H9 (cell line): ENCODE measurements at regions not wholly inside any gene's neighbourhood (a gene's known extent, or its start where the extent isn't known, plus 50 kb on each side); places are given as distances from the start of the nearest gene placed in this dataset.

Experiments used
- DNase-seq: peaks from one replicate; pipeline ENCODE4 v3.0.0-alpha.2; 2017
- H2AFZ ChIP-seq: one replicate; pipeline ENCODE4 v1.6.1; 2013; ENCODE audit warnings: mild to moderate bottlenecking, low read length, control low read depth, moderate library complexity
- H2AK5ac ChIP-seq: 2 replicates; pipeline ENCODE4 v1.6.1; 2013; ENCODE audit warnings: low read length, control low read depth, mixed read lengths; ENCODE audit not compliant: insufficient read length
- H2BK120ac ChIP-seq: one replicate; pipeline ENCODE4 v1.6.1; 2013; ENCODE audit warnings: low read depth, mild to moderate bottlenecking, low read length, control low read depth, inconsistent platforms; ENCODE audit not compliant: poor library complexity, severe bottlenecking
- H2BK12ac ChIP-seq: 2 replicates; pipeline ENCODE4 v1.6.1; 2013; ENCODE audit warnings: low read length, control low read depth, mixed read lengths, low read depth; ENCODE audit not compliant: insufficient read length
- H2BK15ac ChIP-seq: 2 replicates; pipeline ENCODE4 v1.6.1; 2013; ENCODE audit warnings: low read depth, low read length, control low read depth
- H2BK20ac ChIP-seq: one replicate; pipeline ENCODE4 v1.6.1; 2013; ENCODE audit warnings: low read depth, mild to moderate bottlenecking, low read length, control low read depth, inconsistent platforms; ENCODE audit not compliant: poor library complexity, severe bottlenecking
- H2BK5ac ChIP-seq: 2 replicates; pipeline ENCODE4 v1.6.1; 2013; ENCODE audit warnings: low read length, control low read depth, mixed read lengths; ENCODE audit not compliant: insufficient read length
- H3K14ac ChIP-seq: 2 replicates; pipeline ENCODE4 v1.6.1; 2013; ENCODE audit warnings: low read length, control low read depth; ENCODE audit not compliant: insufficient read depth
- H3K18ac ChIP-seq: 2 replicates; pipeline ENCODE4 v1.6.1; 2013; ENCODE audit warnings: low read depth, mild to moderate bottlenecking, mixed read lengths, low read length, control low read depth; ENCODE audit not compliant: insufficient read length
- H3K23ac ChIP-seq: 2 replicates; pipeline ENCODE4 v1.6.1; 2013; ENCODE audit warnings: low read length, control low read depth, mixed read lengths, low read depth; ENCODE audit not compliant: insufficient read length
- H3K23me2 ChIP-seq: 2 replicates; pipeline ENCODE4 v1.6.1; 2013; ENCODE audit warnings: low read depth, mild to moderate bottlenecking, mixed read lengths, low read length, control low read depth; ENCODE audit not compliant: insufficient read length, poor library complexity, severe bottlenecking
- H3K27ac ChIP-seq: 2 replicates; pipeline ENCODE4 v1.5.1; 2013; ENCODE audit warnings: low read length, control low read depth, mixed read lengths, low read depth; ENCODE audit not compliant: insufficient read length
- H3K27me3 ChIP-seq: 2 replicates; pipeline ENCODE4 v1.6.1; 2013; ENCODE audit warnings: low read length, control low read depth, inconsistent platforms; ENCODE audit not compliant: insufficient read depth
- H3K4ac ChIP-seq: 2 replicates; pipeline ENCODE4 v1.6.1; 2013; ENCODE audit warnings: low read depth, mild to moderate bottlenecking, control low read depth, inconsistent platforms, low read length, moderate library complexity
- H3K4me1 ChIP-seq: 2 replicates; pipeline ENCODE4 v1.6.1; 2013; ENCODE audit warnings: low read length, control low read depth, inconsistent platforms; ENCODE audit not compliant: insufficient read depth
- H3K4me2 ChIP-seq: 2 replicates; pipeline ENCODE4 v1.6.1; 2013; ENCODE audit warnings: low read length, control low read depth, mixed read lengths; ENCODE audit not compliant: insufficient read length, insufficient read depth
- H3K56ac ChIP-seq: 2 replicates; pipeline ENCODE4 v1.6.1; 2013; ENCODE audit warnings: low read depth, mild to moderate bottlenecking, mixed read lengths, low read length, control low read depth; ENCODE audit not compliant: insufficient read length
- H3K79me1 ChIP-seq: 2 replicates; pipeline ENCODE4 v1.6.1; 2013; ENCODE audit warnings: low read depth, mild to moderate bottlenecking, moderate library complexity, low read length, control low read depth, inconsistent platforms; ENCODE audit not compliant: insufficient read depth, poor library complexity, severe bottlenecking
- H3K79me2 ChIP-seq: 2 replicates; pipeline ENCODE4 v1.6.1; 2013; ENCODE audit warnings: low read length, control low read depth, inconsistent platforms; ENCODE audit not compliant: insufficient read depth
- H3K9ac ChIP-seq: 2 replicates; pipeline ENCODE4 v1.6.1; 2013; ENCODE audit warnings: low read length, control low read depth, mixed read lengths; ENCODE audit not compliant: insufficient read length; ENCODE audit errors: extremely low read depth
- H3K9me3 ChIP-seq: one replicate; pipeline ENCODE4 v1.6.1; 2013; ENCODE audit warnings: low read depth, low read length, inconsistent platforms; ENCODE audit not compliant: control insufficient read depth
- H3T11ph ChIP-seq: one replicate; pipeline ENCODE4 v1.6.1; 2013; ENCODE audit warnings: mild to moderate bottlenecking, low read length, control low read depth, inconsistent platforms
- H4K20me1 ChIP-seq: one replicate; pipeline ENCODE4 v1.6.1; 2013; ENCODE audit not compliant: control insufficient read depth, insufficient read length, insufficient read depth
- H4K5ac ChIP-seq: 2 replicates; pipeline ENCODE4 v1.6.1; 2013; ENCODE audit warnings: low read depth, mild to moderate bottlenecking, mixed read lengths, low read length, control low read depth; ENCODE audit not compliant: insufficient read length
- H4K8ac ChIP-seq: replicated peaks from 2 replicates; pipeline ENCODE4 v1.6.1; 2013; ENCODE audit warnings: low read length, control low read depth, mixed read lengths, low read depth; ENCODE audit not compliant: insufficient read length
- H4K91ac ChIP-seq: 2 replicates; pipeline ENCODE4 v1.6.1; 2013; ENCODE audit warnings: low read depth, mild to moderate bottlenecking, moderate library complexity, mixed read lengths, low read length, control low read depth; ENCODE audit not compliant: insufficient read length
- H3K27ac Mint-ChIP-seq, 3 experiments: 2 replicates in 2 of 3; 3 replicates in 1 of 3; pipeline ENCODE4 v1.8.0; 2020 to 2021; ENCODE audit warnings: mixed read lengths in 3 of 3, mild to moderate bottlenecking in 1 of 3, moderate library complexity in 1 of 3
- H3K27me3 Mint-ChIP-seq: 2 replicates; pipeline ENCODE4 v1.8.0; 2021; ENCODE audit warnings: low read depth, mild to moderate bottlenecking, moderate library complexity, mixed read lengths
- H3K36me3 Mint-ChIP-seq, 3 experiments: 2 replicates in 2 of 3; 3 replicates in 1 of 3; pipeline ENCODE4 v1.8.0; 2020 to 2021; ENCODE audit warnings: low read depth in 3 of 3, mixed read lengths in 3 of 3; ENCODE audit not compliant: insufficient read depth in 1 of 3
- H3K4me1 Mint-ChIP-seq, 2 experiments: 2 replicates each; pipeline ENCODE4 v1.8.0; 2020; ENCODE audit warnings: mixed read lengths in 2 of 2
- H3K4me3 Mint-ChIP-seq, 2 experiments: 2 replicates in 1 of 2; 3 replicates in 1 of 2; pipeline ENCODE4 v1.8.0; 2020 to 2021; ENCODE audit warnings: mild to moderate bottlenecking in 2 of 2, mixed read lengths in 2 of 2, moderate library complexity in 1 of 2
- H3K9me3 Mint-ChIP-seq, 2 experiments: 2 replicates in 1 of 2; 3 replicates in 1 of 2; pipeline ENCODE4 v1.8.0; 2020; ENCODE audit warnings: mild to moderate bottlenecking in 2 of 2, mixed read lengths in 2 of 2, moderate library complexity in 1 of 2
- WGBS: extraction: QIAGEN DNeasy Blood & Tissue Kit; methylation state at CpG from one replicate; pipeline ENCODE4 v1.1.7; 2013; ENCODE audit warnings: missing lambda C conversion rate, low lambda C conversion rate, mixed read lengths; ENCODE audit not compliant: insufficient read length; ENCODE audit errors: extremely low coverage; 5-methylcytosine and 5-hydroxymethylcytosine counted together
- TF ChIP-seq, protein P1 (sequence below): fragments of 200-600 bp; sonication (generic); conservative IDR thresholded peaks from 3 replicates; pipeline ENCODE4 v1.8.0; 2021; ENCODE audit warnings: antibody characterized with exemption, mild to moderate bottlenecking

DNA sequence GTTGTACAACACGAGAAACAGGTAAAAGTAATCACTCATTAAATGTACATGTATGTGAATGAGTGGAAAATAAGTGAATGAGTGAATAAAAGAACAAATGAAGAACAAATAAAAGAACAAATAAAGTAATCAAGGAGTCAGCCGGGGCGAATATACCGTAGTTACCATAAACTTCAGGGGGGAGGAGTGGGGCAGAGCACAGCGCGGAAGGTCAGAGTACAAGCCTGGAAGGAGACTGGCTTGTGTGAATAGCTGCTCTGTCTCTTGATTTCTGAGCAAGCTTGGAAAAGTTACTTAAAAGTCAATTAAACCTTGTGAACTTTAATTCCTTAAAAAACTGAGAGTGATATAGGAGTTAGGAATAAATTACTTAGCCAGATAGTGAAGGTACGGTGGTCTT lies 466.5 kb upstream of the CNTN4 start:
- no peak overlapping the region for H2BK120ac ChIP-seq
- no peak overlapping the region for H3K4me3 Mint-ChIP-seq
- no peak overlapping the region for H3T11ph ChIP-seq
- no peak overlapping the region for H3K18ac ChIP-seq
- H3K79me1 ChIP-seq = no peaks in the 10 kb centered on the region
- 0 out of 7 replicates have a peak overlapping the region, but pooled peaks of 1 of the 3 experiments have one; percentile 14 for H3K27ac Mint-ChIP-seq
- no peaks in the 10 kb centered on the region for H4K20me1 ChIP-seq
- H3K4me1 Mint-ChIP-seq = peaks cover 4 to 8% of the 10 kb centered on the region in 2 experiments; a peak in 3 of 4 replicates
- H2BK15ac ChIP-seq = no peak overlapping the region
- H3K9me3 Mint-ChIP-seq = no peaks in the 10 kb centered on the region
- H3K4me2 ChIP-seq = no peak overlapping the region
- H3K27ac ChIP-seq = no peak overlapping the region
- no peak overlapping the region for H4K8ac ChIP-seq
- no peaks in the 10 kb centered on the region for H3K79me2 ChIP-seq
- no peaks in the 10 kb centered on the region; the same call in 1 of the 2 replicates for H3K27me3 Mint-ChIP-seq
- H3K56ac ChIP-seq = no peak overlapping the region
- H3K9ac ChIP-seq = no peak overlapping the region
- H3K23ac ChIP-seq = no peak overlapping the region
- TF ChIP-seq, protein P1, sequence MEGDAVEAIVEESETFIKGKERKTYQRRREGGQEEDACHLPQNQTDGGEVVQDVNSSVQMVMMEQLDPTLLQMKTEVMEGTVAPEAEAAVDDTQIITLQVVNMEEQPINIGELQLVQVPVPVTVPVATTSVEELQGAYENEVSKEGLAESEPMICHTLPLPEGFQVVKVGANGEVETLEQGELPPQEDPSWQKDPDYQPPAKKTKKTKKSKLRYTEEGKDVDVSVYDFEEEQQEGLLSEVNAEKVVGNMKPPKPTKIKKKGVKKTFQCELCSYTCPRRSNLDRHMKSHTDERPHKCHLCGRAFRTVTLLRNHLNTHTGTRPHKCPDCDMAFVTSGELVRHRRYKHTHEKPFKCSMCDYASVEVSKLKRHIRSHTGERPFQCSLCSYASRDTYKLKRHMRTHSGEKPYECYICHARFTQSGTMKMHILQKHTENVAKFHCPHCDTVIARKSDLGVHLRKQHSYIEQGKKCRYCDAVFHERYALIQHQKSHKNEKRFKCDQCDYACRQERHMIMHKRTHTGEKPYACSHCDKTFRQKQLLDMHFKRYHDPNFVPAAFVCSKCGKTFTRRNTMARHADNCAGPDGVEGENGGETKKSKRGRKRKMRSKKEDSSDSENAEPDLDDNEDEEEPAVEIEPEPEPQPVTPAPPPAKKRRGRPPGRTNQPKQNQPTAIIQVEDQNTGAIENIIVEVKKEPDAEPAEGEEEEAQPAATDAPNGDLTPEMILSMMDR = no peak
- no peak overlapping the region for H4K5ac ChIP-seq
- H3K4me1 ChIP-seq = no peaks in the 10 kb centered on the region
- no peak overlapping the region for H3K4ac ChIP-seq
- no peak overlapping the region for H2BK5ac ChIP-seq
- H3K23me2 ChIP-seq = no peaks in the 10 kb centered on the region
- H4K91ac ChIP-seq = no peak overlapping the region
- H2BK20ac ChIP-seq = no peak overlapping the region
- H2AK5ac ChIP-seq = no peak overlapping the region
- H2BK12ac ChIP-seq = no peak overlapping the region
- no peak overlapping the region for H2AFZ ChIP-seq
- no CpG with 5 or more reads among the region's 7 CpGs for WGBS
- no peak for DNase-seq
- no peaks in the 10 kb centered on the region; a peak in 1 of 7 replicates for H3K36me3 Mint-ChIP-seq
- no peak overlapping the region for H3K14ac ChIP-seq
- H3K27me3 ChIP-seq = no peaks in the 10 kb centered on the region
- no peaks in the 10 kb centered on the region for H3K9me3 ChIP-seq
